GM12892 (cell line): ENCODE measurements at regions not wholly inside any gene's neighbourhood (a gene's known extent, or its start where the extent isn't known, plus 50 kb on each side); places are given as distances from the start of the nearest gene placed in this dataset.

Source experiments
- DNase-seq: peaks from one replicate; pipeline ENCODE4 v3.0.0; 2011; ENCODE audit not compliant: insufficient read length
- FAIRE-seq: peaks from 2 replicates; lab custom pipeline; 2011; peaks lifted over from hg19 to GRCh38; lab: Jason Lieb, UNC
- POLR2A ChIP-seq: IDR thresholded peaks from 2 replicates; pipeline ENCODE4 v1.6.1; 2011; ENCODE audit warnings: low read depth, low read length, control low read depth
- POLR2AphosphoS5 ChIP-seq: IDR thresholded peaks from 2 replicates; pipeline ENCODE4 v1.6.1; 2011; ENCODE audit warnings: low read depth, low read length, control low read depth
- TAF1 ChIP-seq: IDR thresholded peaks from 2 replicates; pipeline ENCODE4 v1.6.1; 2011; ENCODE audit warnings: low read depth, mild to moderate bottlenecking, control low read depth, low read length, borderline replicate concordance

- no peak for DNase-seq
- TF ChIP-seq TAF1: no peak
- no peak for TF ChIP-seq POLR2A
- TF ChIP-seq POLR2AphosphoS5: no peak
Observed at GRCh38 chr2:158004126-158004764, 97.4 kb upstream of the UPP2 start.

DNA sequence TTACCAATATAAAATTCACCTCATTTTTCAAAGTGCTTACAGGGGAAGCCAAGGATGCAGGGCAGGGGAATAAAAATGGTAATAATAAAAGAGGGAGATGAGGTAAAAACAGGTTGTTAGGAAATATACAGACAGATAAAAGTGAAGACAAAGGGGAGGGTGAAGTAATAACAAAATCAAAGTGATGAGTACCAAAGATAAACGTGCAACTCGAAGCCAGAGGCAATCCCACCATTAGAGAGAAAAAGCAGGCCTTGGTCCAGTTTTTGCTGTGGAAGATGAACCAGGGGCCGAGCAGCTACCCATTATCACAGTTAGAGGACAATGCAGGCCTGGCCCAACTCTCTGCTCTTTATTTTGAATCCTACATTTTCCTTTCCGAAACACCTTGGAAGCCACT lies 99.6 kb upstream of the UPP2 start:
- FAIRE-seq: no peak
- TF ChIP-seq TAF1: no peak
- TF ChIP-seq POLR2AphosphoS5: no peak
- TF ChIP-seq POLR2A: no peak
- no peak for DNase-seq

More at GRCh38 chr2:158004126-158004764, 97.4 kb upstream of the UPP2 start:
- FAIRE-seq: no peak

DNA sequence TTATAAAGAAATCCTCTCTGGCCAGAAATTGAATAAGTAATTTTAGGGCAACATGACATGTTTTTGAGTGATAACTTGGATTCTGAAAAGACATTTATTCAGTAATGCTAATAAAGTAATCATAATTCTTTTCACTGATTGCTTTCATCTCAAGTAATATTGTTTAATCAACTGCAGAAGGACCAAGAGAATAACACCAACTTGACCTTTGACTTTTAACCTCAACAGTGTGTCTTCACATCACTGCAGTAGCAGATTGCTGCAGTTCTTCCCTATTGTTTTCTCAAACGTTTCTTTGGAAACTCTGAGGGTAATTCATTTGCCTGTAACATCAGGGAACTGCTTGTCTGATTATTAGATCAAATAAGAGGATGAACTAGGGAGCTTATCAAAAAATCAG lies 104.9 kb upstream of the UPP2 start:
- no peak for FAIRE-seq
- TF ChIP-seq TAF1: no peak

GRCh38 chr2:157995117-157995516 lies 106.6 kb upstream of the UPP2 start:
- no peak for FAIRE-seq

More for the DNA sequence above, 104.9 kb upstream of the UPP2 start:
- no peak for DNase-seq

GRCh38 chr2:157991932-157992331 lies 109.7 kb upstream of the UPP2 start:
- DNase-seq (no peak), FAIRE-seq (no peak)
- TF ChIP-seq TAF1: no peak
- TF ChIP-seq POLR2A: no peak
- TF ChIP-seq POLR2AphosphoS5: no peak

More at GRCh38 chr2:157995117-157995516, 106.6 kb upstream of the UPP2 start:
- no peak for DNase-seq
- no peak for TF ChIP-seq POLR2AphosphoS5
- no peak for TF ChIP-seq TAF1
- no peak for TF ChIP-seq POLR2A

GRCh38 chr2:157990173-157990572 lies 111.5 kb upstream of the UPP2 start:
- TF ChIP-seq POLR2AphosphoS5 (no peak), POLR2A (no peak), TAF1 (no peak)
- DNase-seq: no peak
- FAIRE-seq: no peak

- TF ChIP-seq POLR2A: no peak
- TF ChIP-seq POLR2AphosphoS5: no peak
- no peak for TF ChIP-seq TAF1
- no peak for DNase-seq
- FAIRE-seq: no peak
Observed at GRCh38 chr2:157989227-157989626, 112.4 kb upstream of the UPP2 start.

DNA sequence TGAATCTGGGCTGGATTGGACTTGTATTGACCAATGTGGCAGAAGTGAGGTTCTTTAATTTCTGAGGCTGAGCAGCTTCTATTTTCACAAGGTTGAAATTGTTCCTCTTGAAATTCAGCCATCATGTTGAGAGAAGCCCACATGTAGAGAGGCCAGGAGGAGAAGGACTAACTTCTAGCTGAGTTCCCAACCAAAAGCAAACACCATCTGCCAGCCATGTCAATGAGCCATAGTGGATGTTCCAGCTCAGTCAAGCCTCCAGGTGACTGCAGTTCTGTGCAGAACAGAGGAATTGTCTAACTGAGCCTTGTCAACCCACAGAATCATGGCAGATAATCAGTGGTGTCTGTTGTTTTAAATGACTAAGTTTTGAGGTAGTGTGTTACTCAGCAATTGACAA lies 110.6 kb upstream of the ACVR1 start:
- DNase-seq (no peak), FAIRE-seq (no peak)
- no peak for TF ChIP-seq POLR2A
- TF ChIP-seq TAF1: no peak

DNA sequence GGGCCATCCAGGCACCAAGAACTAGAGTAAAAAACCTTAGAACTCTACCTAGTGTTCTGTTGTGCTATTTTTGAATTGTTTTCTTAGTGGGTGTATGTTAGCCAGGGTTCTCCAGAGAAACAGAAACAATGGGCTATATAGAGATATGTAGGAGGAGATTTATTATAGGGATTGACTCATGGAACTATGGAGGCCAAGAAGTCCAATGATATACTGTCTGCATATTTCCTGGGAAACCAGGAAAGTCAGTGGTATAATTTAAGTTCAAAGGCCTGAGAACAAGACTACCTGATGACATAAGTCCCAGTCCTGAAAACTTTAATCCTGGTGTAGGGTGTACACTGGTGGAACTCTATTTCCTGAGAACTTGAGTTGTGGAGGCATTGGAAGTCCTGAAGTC lies 108.7 kb upstream of the ACVR1 start:
- no peak for FAIRE-seq
- TF ChIP-seq POLR2AphosphoS5: no peak
- no peak for TF ChIP-seq TAF1
- no peak for TF ChIP-seq POLR2A
- DNase-seq: no peak

DNA sequence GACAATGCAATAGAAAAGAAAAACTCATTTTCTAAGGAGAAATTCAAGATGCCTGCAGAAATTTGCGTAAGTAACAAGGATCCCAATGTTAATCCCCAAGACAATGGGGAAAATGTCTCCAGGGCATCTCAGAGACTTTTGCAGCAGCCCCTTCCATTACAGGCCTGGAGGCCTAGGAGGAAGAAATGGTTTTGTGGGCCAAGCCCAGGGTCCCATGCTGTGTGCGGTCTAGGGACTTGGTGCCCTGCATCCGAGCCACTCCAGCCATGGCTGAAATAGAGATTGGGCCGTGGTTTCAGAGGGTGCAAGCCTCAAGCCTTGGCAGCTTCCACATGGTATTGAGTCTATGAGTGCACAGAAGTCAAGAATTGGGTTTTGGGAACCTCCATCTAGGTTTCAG lies 103.9 kb upstream of the ACVR1 start:
- DNase-seq (no peak), FAIRE-seq (no peak)
- TF ChIP-seq POLR2A (no peak), POLR2AphosphoS5 (no peak), TAF1 (no peak)

- no peak for FAIRE-seq
- TF ChIP-seq POLR2AphosphoS5 (no peak), TAF1 (no peak), POLR2A (no peak)
- no peak for DNase-seq
Observed at GRCh38 chr2:157971702-157972101, 95.6 kb upstream of the ACVR1 start.

DNA sequence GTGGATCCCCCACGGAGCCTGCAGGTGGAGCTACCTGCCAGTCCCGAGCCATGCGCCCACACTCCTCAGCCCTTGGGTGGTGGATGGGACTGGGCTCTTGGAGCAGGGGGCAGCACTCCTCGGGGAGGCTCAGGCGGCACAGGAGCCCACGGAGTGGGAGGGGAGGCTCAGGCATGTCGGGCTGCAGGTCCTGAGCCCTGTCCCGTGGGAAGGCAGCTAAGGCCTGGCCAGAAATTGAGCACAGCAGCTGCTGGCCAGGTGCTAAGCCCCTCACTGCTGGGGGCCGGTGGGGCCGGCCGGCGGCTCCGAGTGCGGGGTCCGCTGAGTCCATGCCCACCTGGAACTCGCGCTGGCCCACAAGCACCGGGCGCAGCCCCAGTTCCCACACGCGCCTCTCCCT lies 91.7 kb upstream of the ACVR1 start:
- FAIRE-seq (no peak), DNase-seq (no peak)
- TF ChIP-seq POLR2A (no peak), TAF1 (no peak), POLR2AphosphoS5 (no peak)

DNA sequence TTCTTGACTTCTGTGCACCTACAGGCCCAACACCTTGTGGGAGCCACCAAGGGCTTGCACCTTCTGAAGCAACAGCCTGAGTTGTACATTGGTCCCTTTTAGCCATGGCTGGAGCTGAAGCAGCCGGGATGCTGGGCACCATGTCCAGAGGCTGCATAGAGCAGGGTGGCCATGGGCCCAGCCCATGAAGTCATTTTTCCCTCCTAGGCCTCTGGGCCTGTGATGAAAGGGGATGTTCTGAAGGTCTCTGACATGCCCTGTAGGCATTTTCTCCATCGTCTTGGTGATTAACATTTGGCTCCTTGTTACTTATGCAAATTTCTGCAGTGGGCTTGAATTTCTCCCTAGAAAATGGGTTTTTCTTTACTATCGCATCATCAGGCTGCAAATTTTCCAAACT lies 83.1 kb upstream of the ACVR1 start:
- FAIRE-seq (no peak), DNase-seq (no peak)
- TF ChIP-seq TAF1 (no peak), POLR2AphosphoS5 (no peak), POLR2A (no peak)
